Suprapubic skin (tissue), 4 donors: ENCODE measurements at regions not wholly inside any gene's neighbourhood (a gene's known extent, or its start where the extent isn't known, plus 50 kb on each side); places are given as distances from the start of the nearest gene placed in this dataset.
"Not testable (repeated sequence)": the region's sequence is repeated elsewhere in the genome, so short reads cannot be mapped to it uniquely, and the experiment has no call there.

Experiments
- EP300 ChIP-seq: sonication (generic); formaldehyde crosslinking; IDR thresholded peaks from one replicate; pipeline ENCODE4 v1.6.1; 2017; ENCODE audit warnings: antibody characterized with exemption
- POLR2A ChIP-seq, 2 donors: fragments of 450-650 bp; IDR thresholded peaks; one replicate each; pipeline ENCODE4 v1.6.1; 2017; ENCODE audit warnings: antibody characterized with exemption in 2 of 2, mild to moderate bottlenecking in 2 of 2, moderate library complexity in 2 of 2
- POLR2AphosphoS5 ChIP-seq, 3 donors: sonication (generic); formaldehyde crosslinking; IDR thresholded peaks; one replicate each; pipeline ENCODE4 v1.6.1; 2017; ENCODE audit warnings: antibody characterized with exemption in 3 of 3
- TF ChIP-seq, protein P1 (sequence below), 2 donors: fragments of 200-600 bp in 1 of 2; fragments of 450-650 bp in 1 of 2; sonication (generic) in 1 of 2; IDR thresholded peaks; one replicate each; pipeline ENCODE4 v1.5.1; 2016 to 2019; ENCODE audit warnings: antibody characterized with exemption in 2 of 2, mild to moderate bottlenecking in 1 of 2, moderate library complexity in 1 of 2

DNA sequence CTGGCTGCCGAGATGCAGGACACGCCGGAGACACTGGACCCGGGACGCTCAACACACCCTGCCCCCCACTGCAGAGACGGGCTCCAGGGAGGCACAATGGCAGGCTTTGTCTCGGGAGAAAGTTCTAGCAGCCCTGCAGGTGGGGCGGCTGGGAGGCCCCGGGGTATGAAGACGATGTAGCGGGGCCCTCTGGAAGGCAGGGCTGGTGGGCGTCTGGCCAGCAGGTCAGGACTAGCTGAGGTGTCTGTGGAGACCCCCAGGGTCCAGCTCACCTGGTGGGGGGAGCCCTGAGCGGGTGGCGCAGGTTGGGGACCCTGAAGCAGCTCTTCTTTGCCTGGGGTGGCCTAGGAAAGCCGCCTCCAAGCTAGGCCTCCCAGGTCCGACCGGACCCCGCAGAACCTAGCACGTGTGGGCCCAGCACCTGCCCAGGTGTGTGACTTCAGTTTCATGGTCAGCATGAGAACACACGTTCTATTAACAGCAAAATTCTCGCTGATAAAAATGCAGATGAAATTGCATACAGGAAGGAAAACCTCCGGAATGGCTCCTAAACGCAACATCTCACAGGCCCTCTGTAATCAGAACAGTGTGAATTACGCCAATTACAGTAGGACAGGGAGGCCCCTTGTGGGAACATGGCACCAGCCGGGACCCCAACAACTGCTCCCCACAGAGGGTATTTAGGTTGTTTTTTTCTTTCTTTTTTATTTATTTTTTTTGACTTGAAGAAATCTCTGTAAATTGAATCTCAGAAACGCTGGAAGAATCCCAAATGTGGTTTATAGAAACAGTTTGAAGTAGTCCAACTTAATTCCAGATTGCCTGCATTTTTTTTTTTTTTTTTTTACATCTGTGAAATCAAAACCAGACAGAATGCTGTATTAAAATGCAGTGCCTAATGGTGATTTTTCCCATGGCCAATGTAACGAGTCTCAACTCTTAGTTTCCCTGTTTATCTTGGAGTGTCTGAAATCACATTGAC lies 195.6 kb upstream of the ZNF469 start:
- TF ChIP-seq, protein P1, sequence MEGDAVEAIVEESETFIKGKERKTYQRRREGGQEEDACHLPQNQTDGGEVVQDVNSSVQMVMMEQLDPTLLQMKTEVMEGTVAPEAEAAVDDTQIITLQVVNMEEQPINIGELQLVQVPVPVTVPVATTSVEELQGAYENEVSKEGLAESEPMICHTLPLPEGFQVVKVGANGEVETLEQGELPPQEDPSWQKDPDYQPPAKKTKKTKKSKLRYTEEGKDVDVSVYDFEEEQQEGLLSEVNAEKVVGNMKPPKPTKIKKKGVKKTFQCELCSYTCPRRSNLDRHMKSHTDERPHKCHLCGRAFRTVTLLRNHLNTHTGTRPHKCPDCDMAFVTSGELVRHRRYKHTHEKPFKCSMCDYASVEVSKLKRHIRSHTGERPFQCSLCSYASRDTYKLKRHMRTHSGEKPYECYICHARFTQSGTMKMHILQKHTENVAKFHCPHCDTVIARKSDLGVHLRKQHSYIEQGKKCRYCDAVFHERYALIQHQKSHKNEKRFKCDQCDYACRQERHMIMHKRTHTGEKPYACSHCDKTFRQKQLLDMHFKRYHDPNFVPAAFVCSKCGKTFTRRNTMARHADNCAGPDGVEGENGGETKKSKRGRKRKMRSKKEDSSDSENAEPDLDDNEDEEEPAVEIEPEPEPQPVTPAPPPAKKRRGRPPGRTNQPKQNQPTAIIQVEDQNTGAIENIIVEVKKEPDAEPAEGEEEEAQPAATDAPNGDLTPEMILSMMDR (IDR thresholded peaks at IDR 0.05), result not testable (repeated sequence)
- TF ChIP-seq POLR2A (IDR thresholded peaks at IDR 0.05); EP300; POLR2AphosphoS5 (IDR thresholded peaks at IDR 0.05): not testable (repeated sequence)
